Neural progenitor cell (in vitro differentiated cells): ENCODE measurements at regions not wholly inside any gene's neighbourhood (a gene's known extent, or its start where the extent isn't known, plus 50 kb on each side); places are given as distances from the start of the nearest gene placed in this dataset.

Experiments
- CTCF ChIP-seq: fragments of 200-600 bp; sonication (generic); IDR thresholded peaks from 2 replicates; pipeline ENCODE4 v1.5.1; 2017; ENCODE audit warnings: antibody characterized with exemption, mild to moderate bottlenecking
- EZH2 ChIP-seq: fragments of 200-600 bp; sonication (generic); IDR thresholded peaks from 2 replicates; pipeline ENCODE4 v1.6.1; 2017; ENCODE audit warnings: antibody characterized with exemption, mild to moderate bottlenecking, moderate library complexity

GRCh38 chr9:95819636-95820035 lies 55.9 kb upstream of the ERCC6L2 start:
- no peak for TF ChIP-seq CTCF
- no peak for TF ChIP-seq EZH2
